Spinal cord (tissue), 9 donors: ENCODE measurements at regions not wholly inside any gene's neighbourhood (a gene's known extent, or its start where the extent isn't known, plus 50 kb on each side); places are given as distances from the start of the nearest gene placed in this dataset.

ENCODE experiments used
- DNase-seq, 6 donors: peaks; one replicate each; pipeline versions ENCODE4 v3.0.0 to v3.0.0-alpha.2; 2013 to 2015; ENCODE audit warnings: low spot score in 6 of 6, low read depth in 4 of 6
- H3K27ac ChIP-seq: one replicate; pipeline ENCODE4 v1.5.1; 2013; ENCODE audit warnings: low read depth, low read length, control low read depth
- H3K27me3 ChIP-seq: one replicate; pipeline ENCODE4 v1.6.1; 2013; ENCODE audit warnings: low read length; ENCODE audit not compliant: control insufficient read depth, insufficient read depth
- H3K36me3 ChIP-seq: one replicate; pipeline ENCODE4 v1.6.1; 2013; ENCODE audit warnings: low read length; ENCODE audit not compliant: control insufficient read depth, insufficient read depth
- H3K4me1 ChIP-seq: one replicate; pipeline ENCODE4 v1.6.1; 2013; ENCODE audit warnings: low read length; ENCODE audit not compliant: control insufficient read depth, insufficient read depth
- H3K4me3 ChIP-seq: one replicate; pipeline ENCODE4 v1.5.1; 2013; ENCODE audit warnings: low read depth, low read length, control low read depth
- H3K9me3 ChIP-seq: one replicate; pipeline ENCODE4 v1.6.1; 2013; ENCODE audit warnings: low read length; ENCODE audit not compliant: control insufficient read depth, insufficient read depth
- WGBS: methylation state at CpG from one replicate; pipeline ENCODE4 v1.1.5; 2013; ENCODE audit warnings: missing lambda C conversion rate; ENCODE audit not compliant: insufficient coverage; 5-methylcytosine and 5-hydroxymethylcytosine counted together
- donor health status: healthy.

- Histone ChIP-seq H3K36me3 (no peaks in the 10 kb centered on the region), H3K4me3 (no peak overlapping the region), H3K4me1 (no peaks in the 10 kb centered on the region), H3K27me3 (no peaks in the 10 kb centered on the region), H3K9me3 (no peaks in the 10 kb centered on the region), H3K27ac (no peak overlapping the region)
- DNase-seq = no peak
- WGBS = 100% methylated on average over 2 of the region's 6 CpGs
These were observed 174.4 kb upstream of the THBS1 start for GRCh38 chr15:39406485-39406884.

DNA sequence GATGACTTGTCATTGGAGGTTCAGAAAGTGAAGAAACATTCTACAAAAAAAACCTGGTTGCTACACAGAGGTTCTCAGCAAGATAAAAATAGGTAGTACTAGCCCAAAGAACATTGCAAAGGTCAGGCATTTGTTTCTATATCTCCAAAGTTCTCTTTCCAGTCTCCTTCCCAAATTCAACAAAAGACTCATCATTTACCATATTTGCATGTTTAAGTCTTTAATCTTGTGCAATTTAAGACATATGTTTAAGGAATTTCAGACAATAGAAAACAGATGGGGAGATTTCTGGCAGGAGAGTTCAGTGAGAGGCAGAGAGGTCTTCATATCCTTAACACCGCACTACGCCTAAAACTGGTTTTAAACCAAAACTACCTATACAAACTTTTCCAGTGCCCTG lies 173.8 kb upstream of the THBS1 start:
- WGBS = no CpG with 5 or more reads among the region's 2 CpGs

DNA sequence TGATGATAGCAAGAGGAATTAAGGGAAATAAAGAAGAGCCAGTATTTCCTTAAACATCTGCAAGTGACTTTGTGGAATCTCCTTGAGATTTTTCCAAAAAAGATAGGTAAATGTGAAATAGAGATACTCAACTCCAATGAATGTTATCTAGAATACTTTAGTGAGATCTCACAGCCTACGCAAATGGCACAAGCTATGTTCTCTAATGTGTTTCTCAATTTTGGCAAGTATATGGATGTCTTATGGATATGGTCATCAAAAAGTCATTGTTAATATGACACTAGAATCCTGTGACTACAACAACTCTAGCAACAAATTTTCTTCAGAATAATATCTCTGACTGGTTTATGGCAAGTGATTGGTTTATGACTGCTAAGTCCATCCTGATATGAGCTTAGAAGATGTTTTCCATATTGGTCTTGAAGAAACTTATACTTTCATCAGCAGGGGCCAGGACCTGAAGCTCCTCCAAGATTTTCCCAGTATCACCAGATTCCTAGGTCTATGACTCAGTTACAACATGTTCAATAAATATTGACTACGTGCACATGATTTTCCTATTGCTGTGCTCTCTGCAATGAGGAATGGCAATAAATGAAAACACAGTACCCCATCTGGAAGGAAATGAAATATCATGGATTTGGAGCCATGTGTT lies 170.9 kb upstream of the THBS1 start:
- no peak for DNase-seq
- no CpG with 5 or more reads among the region's 2 CpGs for WGBS
- Histone ChIP-seq H3K9me3 (no peaks in the 10 kb centered on the region), H3K4me3 (no peak overlapping the region), H3K36me3 (no peaks in the 10 kb centered on the region), H3K4me1 (no peaks in the 10 kb centered on the region), H3K27me3 (no peaks in the 10 kb centered on the region), H3K27ac (no peak overlapping the region)

More for the DNA sequence above, 173.8 kb upstream of the THBS1 start:
- H3K9me3 ChIP-seq = no peaks in the 10 kb centered on the region
- H3K4me1 ChIP-seq = no peaks in the 10 kb centered on the region
- no peak for DNase-seq
- H3K27me3 ChIP-seq = no peaks in the 10 kb centered on the region
- no peaks in the 10 kb centered on the region for H3K36me3 ChIP-seq
- no peak overlapping the region for H3K27ac ChIP-seq
- no peak overlapping the region for H3K4me3 ChIP-seq

DNA sequence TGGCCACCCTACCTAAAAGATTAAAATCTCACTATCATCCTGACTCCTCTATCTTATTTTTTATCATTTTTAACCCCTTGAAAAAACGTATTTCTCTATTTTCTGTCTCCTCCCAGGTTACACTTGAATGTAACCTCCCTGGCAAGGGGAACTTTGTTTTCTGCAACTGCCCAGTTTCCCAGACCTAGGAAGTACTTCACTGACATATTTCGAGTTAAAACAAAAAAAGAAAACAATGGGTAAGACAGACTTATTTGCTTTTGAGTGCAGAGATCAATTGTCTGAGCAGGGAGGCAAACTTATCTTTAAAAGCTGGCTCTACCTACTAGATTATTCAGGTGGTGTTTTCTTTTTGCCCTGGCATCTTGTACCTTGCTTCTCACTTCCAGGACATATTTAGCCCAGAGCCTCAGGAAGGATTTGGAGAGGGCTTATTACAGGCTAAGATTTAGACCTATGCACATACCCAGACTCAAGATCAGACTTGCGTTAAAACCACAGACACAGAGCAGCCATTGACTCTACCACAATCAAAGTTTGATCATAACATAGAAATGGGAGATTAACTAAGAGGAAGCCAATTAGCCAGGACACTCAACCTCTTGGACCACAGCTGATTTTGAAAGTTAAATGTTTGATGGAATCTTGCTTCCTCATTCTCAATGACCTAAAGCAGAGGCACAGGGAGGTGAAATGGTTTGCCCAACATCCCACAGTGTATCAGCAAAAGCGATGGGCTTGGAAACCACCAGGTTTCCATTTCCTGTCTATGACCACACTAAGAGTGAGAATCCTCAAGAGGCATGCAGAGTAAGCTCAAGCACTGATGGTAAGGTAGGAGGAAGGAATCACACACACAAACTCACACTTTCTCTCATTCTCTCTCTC lies 169.5 kb upstream of the THBS1 start:
- H3K4me3 ChIP-seq = no peak overlapping the region
- H3K9me3 ChIP-seq = no peaks in the 10 kb centered on the region
- no peak overlapping the region for H3K27ac ChIP-seq
- H3K4me1 ChIP-seq = no peaks in the 10 kb centered on the region
- H3K36me3 ChIP-seq = no peaks in the 10 kb centered on the region
- no peak for DNase-seq
- WGBS = 91% methylated on average over 1 of the region's 4 CpGs
- no peaks in the 10 kb centered on the region for H3K27me3 ChIP-seq

- no peak overlapping the region for H3K4me3 ChIP-seq
- H3K4me1 ChIP-seq = no peaks in the 10 kb centered on the region
- DNase-seq = no peak
- WGBS = no CpG with 5 or more reads among the region's 1 CpG
- no peaks in the 10 kb centered on the region for H3K36me3 ChIP-seq
- no peaks in the 10 kb centered on the region for H3K9me3 ChIP-seq
- no peak overlapping the region for H3K27ac ChIP-seq
- no peaks in the 10 kb centered on the region for H3K27me3 ChIP-seq
These were observed 167.3 kb upstream of the THBS1 start for GRCh38 chr15:39413558-39413957.

- no peak overlapping the region for H3K4me3 ChIP-seq
- no CpG with 5 or more reads among the region's 4 CpGs for WGBS
- no peaks in the 10 kb centered on the region for H3K27me3 ChIP-seq
- DNase-seq = no peak
- H3K27ac ChIP-seq = no peak overlapping the region
- H3K36me3 ChIP-seq = no peaks in the 10 kb centered on the region
- H3K4me1 ChIP-seq = no peaks in the 10 kb centered on the region
- H3K9me3 ChIP-seq = no peaks in the 10 kb centered on the region
These were observed 166.7 kb upstream of the THBS1 start for GRCh38 chr15:39414201-39414600.

GRCh38 chr15:39415634-39416033 lies 165.2 kb upstream of the THBS1 start:
- Histone ChIP-seq H3K9me3 (no peaks in the 10 kb centered on the region), H3K27me3 (no peaks in the 10 kb centered on the region), H3K36me3 (no peaks in the 10 kb centered on the region), H3K27ac (no peak overlapping the region), H3K4me3 (no peak overlapping the region), H3K4me1 (no peaks in the 10 kb centered on the region)
- DNase-seq = no peak
- no CpG with 5 or more reads among the region's 2 CpGs for WGBS

GRCh38 chr15:39416258-39416657 lies 164.6 kb upstream of the THBS1 start:
- Histone ChIP-seq H3K4me1 (no peaks in the 10 kb centered on the region), H3K9me3 (no peaks in the 10 kb centered on the region), H3K36me3 (no peaks in the 10 kb centered on the region), H3K27me3 (no peaks in the 10 kb centered on the region), H3K4me3 (no peak overlapping the region), H3K27ac (no peak overlapping the region)
- 93% methylated on average over 4 of the region's 4 CpGs for WGBS
- no peak for DNase-seq

GRCh38 chr15:39417366-39418134 lies 163.3 kb upstream of the THBS1 start:
- H3K9me3 ChIP-seq = no peaks in the 10 kb centered on the region
- no peaks in the 10 kb centered on the region for H3K4me1 ChIP-seq
- H3K4me3 ChIP-seq = no peak overlapping the region
- H3K27me3 ChIP-seq = no peaks in the 10 kb centered on the region
- no peak overlapping the region for H3K27ac ChIP-seq
- peak in 1 of 6 donors; percentile 45 for DNase-seq
- H3K36me3 ChIP-seq = no peaks in the 10 kb centered on the region
- 81% methylated on average over 3 of the region's 6 CpGs for WGBS
